Upper lobe of left lung (tissue), 4 donors: ENCODE measurements at regions not wholly inside any gene's neighbourhood (a gene's known extent, or its start where the extent isn't known, plus 50 kb on each side); places are given as distances from the start of the nearest gene placed in this dataset.

Experiments used
- POLR2AphosphoS5 ChIP-seq, 2 donors: sonication (generic); formaldehyde crosslinking; IDR thresholded peaks; one replicate each; pipeline ENCODE4 v1.5.1; 2017; ENCODE audit warnings: antibody characterized with exemption in 2 of 2
- TF ChIP-seq, protein P1 (sequence below), 6 experiments: fragments of 450-650 bp in 4 of 6; fragments of 200-600 bp in 2 of 6; sonication (generic) in 2 of 6; IDR thresholded peaks; one replicate each; pipeline ENCODE4 v1.5.1; 2016 to 2019; ENCODE audit warnings: antibody characterized with exemption in 6 of 6

DNA sequence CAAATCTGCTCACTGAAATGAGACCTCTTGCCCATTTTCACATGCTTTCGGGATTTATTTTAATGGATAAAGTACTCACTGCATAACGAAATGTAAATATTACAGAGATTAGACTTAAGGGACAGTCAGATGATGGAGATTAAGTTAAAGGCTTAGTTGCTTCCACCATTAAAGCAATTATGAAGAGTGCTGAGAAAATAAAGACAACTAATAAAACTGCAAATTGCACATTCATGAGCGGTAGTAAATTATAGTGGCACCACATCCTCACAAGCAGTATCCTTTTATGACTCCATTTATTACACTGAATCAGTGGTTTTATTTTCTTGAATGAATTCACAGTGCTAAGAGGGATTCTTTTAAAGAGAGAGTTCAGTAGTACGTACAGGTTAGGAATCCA lies 76.2 kb upstream of the TMED7 start:
- TF ChIP-seq, protein P1, sequence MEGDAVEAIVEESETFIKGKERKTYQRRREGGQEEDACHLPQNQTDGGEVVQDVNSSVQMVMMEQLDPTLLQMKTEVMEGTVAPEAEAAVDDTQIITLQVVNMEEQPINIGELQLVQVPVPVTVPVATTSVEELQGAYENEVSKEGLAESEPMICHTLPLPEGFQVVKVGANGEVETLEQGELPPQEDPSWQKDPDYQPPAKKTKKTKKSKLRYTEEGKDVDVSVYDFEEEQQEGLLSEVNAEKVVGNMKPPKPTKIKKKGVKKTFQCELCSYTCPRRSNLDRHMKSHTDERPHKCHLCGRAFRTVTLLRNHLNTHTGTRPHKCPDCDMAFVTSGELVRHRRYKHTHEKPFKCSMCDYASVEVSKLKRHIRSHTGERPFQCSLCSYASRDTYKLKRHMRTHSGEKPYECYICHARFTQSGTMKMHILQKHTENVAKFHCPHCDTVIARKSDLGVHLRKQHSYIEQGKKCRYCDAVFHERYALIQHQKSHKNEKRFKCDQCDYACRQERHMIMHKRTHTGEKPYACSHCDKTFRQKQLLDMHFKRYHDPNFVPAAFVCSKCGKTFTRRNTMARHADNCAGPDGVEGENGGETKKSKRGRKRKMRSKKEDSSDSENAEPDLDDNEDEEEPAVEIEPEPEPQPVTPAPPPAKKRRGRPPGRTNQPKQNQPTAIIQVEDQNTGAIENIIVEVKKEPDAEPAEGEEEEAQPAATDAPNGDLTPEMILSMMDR (IDR thresholded peaks at IDR 0.05), result no peak
- no peak for TF ChIP-seq POLR2AphosphoS5 (IDR thresholded peaks at IDR 0.05)
